Epithelial cell of proximal tubule (primary cell): ENCODE measurements at regions not wholly inside any gene's neighbourhood (a gene's known extent, or its start where the extent isn't known, plus 50 kb on each side); places are given as distances from the start of the nearest gene placed in this dataset.

ENCODE experiments used
- DNase-seq: peaks from one replicate; pipeline ENCODE4 v3.0.0-alpha.2; 2011; ENCODE audit warnings: low read depth
- H3K4me3 ChIP-seq: 2 replicates; pipeline ENCODE4 v1.5.1; 2011; ENCODE audit warnings: low read depth, mild to moderate bottlenecking, low read length
- TF ChIP-seq, protein P1 (sequence below): conservative IDR thresholded peaks from 2 replicates; pipeline ENCODE4 v1.5.1; 2012; ENCODE audit warnings: low read depth, mild to moderate bottlenecking, low read length

DNA sequence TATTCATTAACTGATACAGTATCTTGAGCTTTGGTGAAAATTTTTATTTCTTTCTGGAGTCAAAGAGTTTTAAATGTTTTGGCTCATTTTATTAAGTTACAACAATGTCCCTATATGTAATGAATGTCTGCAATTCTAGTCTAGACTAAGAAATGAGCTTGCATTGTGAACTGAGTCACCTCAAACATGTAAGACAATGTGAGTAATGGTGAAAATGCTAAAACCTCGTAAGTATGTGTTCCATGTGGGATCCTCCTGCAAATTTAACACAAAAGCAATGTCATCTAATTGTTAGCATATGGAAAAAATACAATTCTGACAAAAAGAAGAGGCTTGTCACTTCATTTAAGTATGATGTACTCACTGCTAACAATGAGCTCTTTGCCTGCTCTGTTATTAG, 480.5 kb upstream of the FSTL5 start:
- TF ChIP-seq, protein P1, sequence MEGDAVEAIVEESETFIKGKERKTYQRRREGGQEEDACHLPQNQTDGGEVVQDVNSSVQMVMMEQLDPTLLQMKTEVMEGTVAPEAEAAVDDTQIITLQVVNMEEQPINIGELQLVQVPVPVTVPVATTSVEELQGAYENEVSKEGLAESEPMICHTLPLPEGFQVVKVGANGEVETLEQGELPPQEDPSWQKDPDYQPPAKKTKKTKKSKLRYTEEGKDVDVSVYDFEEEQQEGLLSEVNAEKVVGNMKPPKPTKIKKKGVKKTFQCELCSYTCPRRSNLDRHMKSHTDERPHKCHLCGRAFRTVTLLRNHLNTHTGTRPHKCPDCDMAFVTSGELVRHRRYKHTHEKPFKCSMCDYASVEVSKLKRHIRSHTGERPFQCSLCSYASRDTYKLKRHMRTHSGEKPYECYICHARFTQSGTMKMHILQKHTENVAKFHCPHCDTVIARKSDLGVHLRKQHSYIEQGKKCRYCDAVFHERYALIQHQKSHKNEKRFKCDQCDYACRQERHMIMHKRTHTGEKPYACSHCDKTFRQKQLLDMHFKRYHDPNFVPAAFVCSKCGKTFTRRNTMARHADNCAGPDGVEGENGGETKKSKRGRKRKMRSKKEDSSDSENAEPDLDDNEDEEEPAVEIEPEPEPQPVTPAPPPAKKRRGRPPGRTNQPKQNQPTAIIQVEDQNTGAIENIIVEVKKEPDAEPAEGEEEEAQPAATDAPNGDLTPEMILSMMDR: no peak
- no peak for DNase-seq
- H3K4me3 ChIP-seq: no peak overlapping the region

DNA sequence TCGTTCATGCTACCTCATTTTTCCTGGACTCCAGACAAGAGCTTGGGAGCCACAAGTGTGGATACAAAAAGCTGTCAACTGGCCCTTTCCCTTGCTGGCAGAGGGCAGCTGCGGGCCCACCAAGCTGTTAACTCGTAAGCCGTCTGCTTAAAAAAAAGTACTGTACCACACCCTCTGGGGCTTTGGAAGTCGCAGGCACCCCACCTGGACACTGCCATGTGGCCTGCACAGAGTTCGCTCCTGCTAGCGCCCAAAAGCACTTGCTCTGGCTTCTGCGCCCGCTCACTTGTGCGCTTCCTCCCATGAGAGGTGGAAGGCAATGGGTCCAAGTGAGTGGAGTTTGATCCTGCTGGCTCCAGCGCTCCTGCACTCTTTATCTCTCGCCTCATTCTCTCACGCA, 476.4 kb upstream of the FSTL5 start:
- H3K4me3 ChIP-seq: no peak overlapping the region
- TF ChIP-seq, protein P1: no peak
- DNase-seq: no peak

DNA sequence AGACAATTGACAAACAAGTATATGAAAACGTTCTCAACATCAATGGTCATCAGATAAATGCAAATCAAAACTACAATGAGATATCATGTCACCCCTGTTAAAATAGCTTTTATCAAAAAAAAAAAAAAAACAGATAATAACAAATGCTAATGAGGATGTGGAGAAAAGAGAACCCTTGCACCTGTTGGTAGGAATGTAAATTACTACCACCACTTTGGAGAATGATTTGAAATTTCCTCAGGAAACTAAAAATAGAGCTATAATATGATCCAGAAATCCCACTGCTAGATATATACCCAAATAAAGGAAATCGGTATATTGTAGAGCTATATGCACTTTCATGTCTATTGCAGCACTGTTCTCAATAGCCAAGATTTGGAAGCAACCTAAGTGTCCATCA, 470.6 kb upstream of the FSTL5 start:
- TF ChIP-seq, protein P1: no peak
- DNase-seq: no peak
- H3K4me3 ChIP-seq: no peak overlapping the region

DNA sequence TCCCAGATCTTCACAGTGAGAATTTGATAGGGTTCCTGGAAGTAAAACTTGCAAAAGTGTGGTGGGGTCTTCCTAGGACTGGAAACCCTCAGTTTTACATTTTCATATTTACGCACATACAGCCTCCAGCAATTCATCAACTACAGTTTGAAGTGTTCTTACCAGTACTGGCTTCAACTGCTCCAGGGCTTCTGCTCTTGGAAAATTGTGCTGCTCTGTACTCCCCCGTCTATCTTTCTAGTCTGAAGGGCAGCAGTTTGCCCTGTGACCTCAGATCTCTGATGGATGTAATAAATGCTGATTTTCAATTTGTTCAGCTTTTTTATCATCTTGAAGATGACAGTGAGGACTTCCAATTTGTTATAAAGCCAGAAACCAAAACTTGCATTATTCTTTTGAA, 458.9 kb upstream of the FSTL5 start:
- no peak overlapping the region for H3K4me3 ChIP-seq
- TF ChIP-seq, protein P1: no peak
- DNase-seq: no peak

DNA sequence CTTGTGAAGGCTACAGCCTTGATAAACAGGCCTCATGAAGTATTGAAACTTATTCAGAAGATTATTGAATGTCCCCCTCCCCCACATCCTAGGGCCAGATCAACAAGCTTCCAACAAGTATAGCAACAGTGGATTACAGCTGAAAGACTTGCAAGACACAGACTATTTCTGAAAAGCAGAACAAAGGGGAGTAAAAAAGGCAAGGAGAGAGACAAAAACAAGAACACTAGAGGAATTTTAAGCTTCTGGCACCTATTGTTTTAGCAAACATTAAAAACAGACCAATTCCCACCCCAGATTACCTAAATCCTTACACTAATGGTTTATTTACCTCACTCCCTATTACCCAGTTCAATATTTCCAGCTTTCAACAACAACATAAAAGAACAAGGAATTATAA, 446.3 kb upstream of the FSTL5 start:
- no peak for DNase-seq
- TF ChIP-seq, protein P1: no peak
- H3K4me3 ChIP-seq: no peak overlapping the region

DNA sequence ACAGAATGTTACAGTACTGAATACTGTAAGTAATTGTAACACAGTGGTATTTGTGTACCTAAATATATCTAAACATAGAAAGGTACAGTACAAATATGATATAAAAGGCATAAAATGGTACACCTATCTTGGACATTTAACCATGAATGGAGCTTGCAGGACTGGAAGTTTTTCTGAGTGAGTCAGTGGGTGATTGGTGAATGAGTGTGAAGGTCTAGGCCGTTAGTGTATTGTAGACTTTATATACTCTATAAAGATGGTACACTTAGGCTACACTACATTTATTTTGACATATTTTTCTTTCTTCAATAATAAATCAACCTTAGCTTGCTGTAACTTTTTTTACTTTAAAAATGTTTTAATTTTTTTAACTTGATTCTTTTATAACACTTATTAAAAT, 422.5 kb upstream of the FSTL5 start:
- no peak overlapping the region for H3K4me3 ChIP-seq
- no peak for DNase-seq
- TF ChIP-seq, protein P1: no peak

DNA sequence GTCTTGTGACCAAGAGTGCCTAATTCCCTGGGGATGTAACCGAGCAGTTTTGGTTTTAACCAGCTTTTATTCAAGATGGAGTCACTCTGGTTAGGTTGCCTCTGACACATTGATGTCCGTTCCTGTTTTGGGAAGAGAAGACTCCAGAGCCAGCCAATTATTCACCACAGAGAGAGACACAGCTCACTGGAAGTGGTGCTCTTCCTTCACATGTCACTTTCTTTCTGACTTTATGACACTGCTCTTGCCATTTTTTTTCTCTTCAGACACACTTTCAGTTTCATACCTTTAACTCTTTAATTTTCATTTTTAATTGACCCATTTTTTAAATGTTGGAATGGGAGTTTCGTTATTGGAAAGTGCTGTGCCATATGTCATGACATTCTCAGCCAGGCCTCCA, 418.4 kb upstream of the FSTL5 start:
- no peak for DNase-seq
- H3K4me3 ChIP-seq: no peak overlapping the region
- TF ChIP-seq, protein P1: no peak
